Bronchial epithelial cell (primary cell): ENCODE measurements at regions not wholly inside any gene's neighbourhood (a gene's known extent, or its start where the extent isn't known, plus 50 kb on each side); places are given as distances from the start of the nearest gene placed in this dataset.
A peak's percentile ranks its signal among the peaks of the same experiment; 100 is the strongest.

Source experiments
- DNase-seq: peaks from one replicate; pipeline ENCODE4 v3.0.0-alpha.2; 2010; ENCODE audit warnings: low read depth
- FAIRE-seq: peaks from 2 replicates; lab custom pipeline; 2011; peaks lifted over from hg19 to GRCh38; lab: Jason Lieb, UNC
- H3K27me3 ChIP-seq: 2 replicates; pipeline ENCODE4 v1.5.1; 2011; ENCODE audit warnings: low read length; ENCODE audit not compliant: control insufficient read depth, insufficient read depth
- H3K36me3 ChIP-seq: 2 replicates; pipeline ENCODE4 v1.5.1; 2011; ENCODE audit warnings: low read length; ENCODE audit not compliant: control insufficient read depth, insufficient read depth
- H3K4me3 ChIP-seq: 2 replicates; pipeline ENCODE4 v1.5.1; 2011; ENCODE audit warnings: mild to moderate bottlenecking, low read depth, low read length, control low read depth
- TF ChIP-seq, protein P1 (sequence below): IDR thresholded peaks from 2 replicates; pipeline ENCODE4 v1.5.1; 2011; ENCODE audit warnings: mild to moderate bottlenecking, moderate library complexity, low read length, control low read depth, inconsistent platforms; ENCODE audit not compliant: insufficient read depth, severe bottlenecking

DNA sequence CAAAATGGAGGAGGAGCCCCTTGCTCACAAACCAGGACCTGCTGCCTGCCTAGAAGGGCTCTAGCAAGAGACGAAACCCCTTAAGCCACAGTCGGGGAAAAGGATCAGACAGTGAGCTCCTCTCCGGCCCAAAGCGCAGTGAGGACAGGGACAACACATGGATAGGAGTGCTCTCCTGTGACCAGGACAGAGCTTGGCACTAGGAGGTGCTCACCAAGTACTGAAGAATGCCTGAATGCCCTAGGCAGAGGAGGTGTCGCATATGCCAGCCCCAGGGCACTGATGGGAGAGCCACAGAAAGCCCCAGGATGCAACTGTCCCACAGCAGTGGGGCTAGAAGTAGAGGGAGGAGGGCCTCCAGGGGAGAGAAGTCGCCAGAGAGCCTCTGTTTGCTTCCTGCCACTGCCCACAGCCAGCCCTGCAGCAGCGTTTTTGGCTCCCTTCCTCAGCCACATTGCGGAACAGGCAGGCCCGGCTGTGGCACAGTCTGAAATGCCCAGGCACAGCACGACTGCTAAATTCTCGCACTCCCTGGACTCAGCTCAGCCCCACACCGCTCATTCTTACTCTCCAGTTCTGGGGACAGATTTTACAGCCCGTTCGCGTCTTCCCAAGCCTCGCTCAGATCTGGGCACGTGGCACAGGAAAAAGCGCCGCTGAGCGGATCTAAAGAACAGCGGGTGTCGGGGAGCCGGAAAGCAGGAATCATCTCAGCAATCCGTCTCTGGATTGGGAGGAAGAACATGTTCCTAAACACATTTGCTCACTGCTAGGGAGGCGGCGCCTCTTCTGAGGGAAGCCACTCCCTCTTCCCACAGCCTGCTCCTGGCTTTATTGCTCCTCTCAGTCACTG is 98.7 kb upstream of the POU3F3 start:
- TF ChIP-seq, protein P1, sequence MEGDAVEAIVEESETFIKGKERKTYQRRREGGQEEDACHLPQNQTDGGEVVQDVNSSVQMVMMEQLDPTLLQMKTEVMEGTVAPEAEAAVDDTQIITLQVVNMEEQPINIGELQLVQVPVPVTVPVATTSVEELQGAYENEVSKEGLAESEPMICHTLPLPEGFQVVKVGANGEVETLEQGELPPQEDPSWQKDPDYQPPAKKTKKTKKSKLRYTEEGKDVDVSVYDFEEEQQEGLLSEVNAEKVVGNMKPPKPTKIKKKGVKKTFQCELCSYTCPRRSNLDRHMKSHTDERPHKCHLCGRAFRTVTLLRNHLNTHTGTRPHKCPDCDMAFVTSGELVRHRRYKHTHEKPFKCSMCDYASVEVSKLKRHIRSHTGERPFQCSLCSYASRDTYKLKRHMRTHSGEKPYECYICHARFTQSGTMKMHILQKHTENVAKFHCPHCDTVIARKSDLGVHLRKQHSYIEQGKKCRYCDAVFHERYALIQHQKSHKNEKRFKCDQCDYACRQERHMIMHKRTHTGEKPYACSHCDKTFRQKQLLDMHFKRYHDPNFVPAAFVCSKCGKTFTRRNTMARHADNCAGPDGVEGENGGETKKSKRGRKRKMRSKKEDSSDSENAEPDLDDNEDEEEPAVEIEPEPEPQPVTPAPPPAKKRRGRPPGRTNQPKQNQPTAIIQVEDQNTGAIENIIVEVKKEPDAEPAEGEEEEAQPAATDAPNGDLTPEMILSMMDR = no peak
- no peak overlapping the region for H3K4me3 ChIP-seq
- DNase-seq = no peak
- FAIRE-seq = no peak
- H3K27me3 ChIP-seq = no peaks in the 10 kb centered on the region
- no peaks in the 10 kb centered on the region for H3K36me3 ChIP-seq

DNA sequence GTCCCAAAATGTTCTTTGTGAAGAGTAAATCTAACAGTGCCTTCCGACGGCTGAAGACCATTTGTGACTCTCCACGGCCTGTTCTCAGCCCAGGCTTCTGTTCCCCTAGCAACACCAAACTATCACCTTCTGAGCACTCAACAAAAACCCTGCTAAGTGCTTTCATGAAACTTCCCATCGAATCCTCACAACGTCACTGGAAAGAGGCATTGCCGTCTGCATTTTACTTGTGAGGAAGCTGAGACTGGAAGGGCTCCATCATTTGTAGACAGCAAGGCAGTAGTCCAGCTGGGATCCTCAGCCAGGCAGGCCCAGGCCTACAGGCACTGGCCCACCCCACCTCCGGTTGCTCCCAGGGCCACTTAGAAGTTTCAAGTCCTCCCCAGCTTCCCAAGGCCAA is 97.8 kb upstream of the POU3F3 start:
- peak; percentile 23 for FAIRE-seq

GRCh38 chr2:104757056-104757455 is 96.9 kb upstream of the POU3F3 start:
- no peak for DNase-seq

More for the DNA sequence above, 97.8 kb upstream of the POU3F3 start:
- Histone ChIP-seq H3K36me3 (no peaks in the 10 kb centered on the region), H3K4me3 (no peak overlapping the region), H3K27me3 (no peaks in the 10 kb centered on the region)
- TF ChIP-seq, protein P1 = no peak
- no peak for DNase-seq

DNA sequence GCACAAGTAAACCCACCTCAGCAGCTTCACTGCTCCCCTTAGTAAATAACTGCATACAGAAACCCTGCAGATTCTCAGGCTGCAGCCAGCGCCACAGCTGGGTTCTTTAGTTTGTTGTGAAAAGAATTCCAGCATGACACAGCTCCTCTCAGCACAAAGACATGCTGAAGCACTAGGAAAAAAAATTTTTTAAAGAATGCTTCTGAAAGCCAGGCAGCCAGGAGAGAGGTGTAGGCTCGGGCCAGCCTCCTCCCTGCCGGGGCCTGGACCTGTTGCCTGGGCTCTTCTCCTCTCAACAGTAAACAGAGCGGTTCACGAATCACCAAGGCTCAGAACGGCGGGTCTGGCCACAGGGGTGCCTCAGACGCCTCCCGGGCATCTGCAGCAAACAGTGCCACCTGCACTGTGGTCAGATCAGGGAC is 95.7 kb upstream of the POU3F3 start:
- FAIRE-seq (no peak), DNase-seq (no peak)
- TF ChIP-seq, protein P1 = no peak
- no peaks in the 10 kb centered on the region for H3K36me3 ChIP-seq
- H3K27me3 ChIP-seq = no peaks in the 10 kb centered on the region
- no peak overlapping the region for H3K4me3 ChIP-seq

More at GRCh38 chr2:104757056-104757455, 96.9 kb upstream of the POU3F3 start:
- Histone ChIP-seq H3K4me3 (no peak overlapping the region), H3K27me3 (no peaks in the 10 kb centered on the region), H3K36me3 (no peaks in the 10 kb centered on the region)
- FAIRE-seq = no peak
- TF ChIP-seq, protein P1 = no peak

DNA sequence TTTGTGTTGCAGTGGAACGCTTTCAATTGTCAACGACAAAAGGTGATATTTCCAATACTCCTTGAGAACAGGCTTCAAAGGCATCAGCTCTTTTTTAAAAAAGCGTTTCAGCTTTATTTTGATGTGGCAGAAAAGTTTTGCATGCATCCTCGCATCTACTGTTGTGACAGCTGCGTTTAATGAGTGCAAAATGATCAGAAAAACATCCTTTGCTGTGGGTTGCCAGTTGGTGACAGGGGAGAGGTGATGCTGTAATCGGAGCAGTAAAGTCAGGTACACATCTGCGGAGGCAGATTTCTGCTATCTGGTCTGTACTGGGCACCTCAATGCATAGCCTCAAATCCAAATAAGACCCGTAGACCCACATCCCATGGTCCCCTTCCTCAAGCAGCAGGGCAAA is 91.9 kb upstream of the POU3F3 start:
- H3K27me3 ChIP-seq = no peaks in the 10 kb centered on the region
- H3K4me3 ChIP-seq = no peak overlapping the region
- TF ChIP-seq, protein P1 = no peak
- DNase-seq = no peak
- H3K36me3 ChIP-seq = no peaks in the 10 kb centered on the region
- FAIRE-seq = no peak
